Suppressor macrophage treated with lipopolysaccharide for 1 hour (primary cell): ENCODE measurements at regions not wholly inside any gene's neighbourhood (a gene's known extent, or its start where the extent isn't known, plus 50 kb on each side); places are given as distances from the start of the nearest gene placed in this dataset.
A peak's percentile ranks its signal among the peaks of the same experiment; 100 is the strongest.

Experiments
- DNase-seq, 3 donors: peaks; one replicate each; pipeline ENCODE4 v3.0.0-alpha.2; 2020 to 2022

DNA sequence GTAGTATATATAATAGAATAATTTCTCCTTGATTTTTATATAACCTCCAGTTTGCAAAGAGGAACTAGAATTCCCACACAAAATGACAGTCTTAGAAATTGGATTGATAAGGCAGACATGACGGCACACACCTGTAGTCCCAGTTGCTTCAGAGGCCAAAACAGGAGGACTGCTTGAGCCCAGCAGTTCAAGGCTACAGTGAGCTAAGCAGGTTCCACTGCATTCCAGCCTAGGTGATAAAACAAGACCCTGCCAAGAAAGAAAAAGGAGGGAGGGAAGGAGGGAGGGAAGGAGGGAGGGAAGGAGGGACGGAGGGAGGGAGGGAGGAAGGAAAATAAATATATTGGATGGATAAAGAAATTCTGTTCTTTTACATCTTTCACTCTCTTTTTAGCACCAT lies 77.6 kb upstream of the SASH1 start:
- no peak for DNase-seq

- DNase-seq, result no peak
These were observed 73.3 kb upstream of the SASH1 start for GRCh38 chr6:148269386-148269785.

DNA sequence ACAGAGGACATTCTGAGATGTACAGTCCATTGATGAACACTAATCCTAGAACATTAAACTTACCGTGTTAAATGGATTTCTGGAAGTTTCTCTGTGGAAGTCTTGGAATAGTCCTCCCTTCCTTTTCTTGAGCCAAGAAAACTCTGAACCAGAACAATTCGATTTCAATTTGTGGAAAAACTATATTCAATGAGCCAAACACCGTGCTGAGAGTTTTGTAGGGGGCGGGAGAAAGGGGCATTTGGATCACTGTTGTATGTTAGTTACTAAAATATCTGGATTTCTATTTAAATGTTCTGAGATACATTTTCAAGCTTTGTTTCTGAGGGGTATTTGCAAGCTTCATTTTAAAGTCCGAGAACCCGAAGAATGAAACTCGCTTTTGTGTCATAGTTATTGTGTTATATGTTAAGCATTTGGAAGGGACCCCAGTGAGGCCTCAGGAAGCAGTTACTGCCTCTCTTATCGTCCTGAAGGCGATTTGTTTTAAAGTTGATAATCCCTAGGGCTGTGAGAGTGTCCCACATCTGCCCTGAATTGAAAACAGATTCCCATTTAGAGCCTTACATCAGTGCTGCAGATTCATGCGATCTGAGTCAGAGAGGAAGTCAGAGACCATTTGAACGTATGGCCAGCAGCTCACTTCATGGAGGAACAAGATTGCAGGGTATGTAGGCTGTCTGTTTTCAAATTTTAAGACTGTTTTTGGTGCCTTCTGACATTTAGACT lies 70.8 kb upstream of the SASH1 start:
- DNase-seq, result peak; percentile 31 to 44 (median 38)

DNA sequence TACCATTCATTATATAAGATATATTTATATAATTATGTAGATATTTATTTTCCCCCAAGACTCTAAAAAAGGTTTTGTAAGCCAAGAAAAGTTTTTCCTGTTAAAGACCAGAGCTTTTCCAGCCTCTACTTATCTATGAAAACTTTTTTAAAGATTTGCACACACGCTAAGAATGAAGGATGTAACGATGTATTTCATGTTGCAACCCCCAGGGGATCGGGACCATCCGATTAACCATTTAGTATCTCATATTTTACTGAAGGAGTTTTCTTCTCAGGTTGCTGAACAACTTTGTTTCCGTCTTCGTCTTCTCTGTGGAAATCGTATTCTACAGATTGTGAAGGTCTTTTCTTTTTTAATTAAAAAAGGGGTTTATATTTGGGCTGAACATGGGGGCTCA lies 70.0 kb upstream of the SASH1 start:
- no peak for DNase-seq

- DNase-seq, result no peak
These were observed 68.5 kb upstream of the SASH1 start for GRCh38 chr6:148273962-148274752.

- no peak for DNase-seq
These were observed 67.8 kb upstream of the SASH1 start for GRCh38 chr6:148274809-148275208.

- DNase-seq, result no peak
These were observed 57.4 kb upstream of the SASH1 start for GRCh38 chr6:148285205-148285604.

- no peak for DNase-seq
These were observed 56.1 kb upstream of the SASH1 start for GRCh38 chr6:148286563-148286962.

- DNase-seq, result no peak
These were observed 54.9 kb upstream of the SASH1 start for GRCh38 chr6:148287623-148288333.

DNA sequence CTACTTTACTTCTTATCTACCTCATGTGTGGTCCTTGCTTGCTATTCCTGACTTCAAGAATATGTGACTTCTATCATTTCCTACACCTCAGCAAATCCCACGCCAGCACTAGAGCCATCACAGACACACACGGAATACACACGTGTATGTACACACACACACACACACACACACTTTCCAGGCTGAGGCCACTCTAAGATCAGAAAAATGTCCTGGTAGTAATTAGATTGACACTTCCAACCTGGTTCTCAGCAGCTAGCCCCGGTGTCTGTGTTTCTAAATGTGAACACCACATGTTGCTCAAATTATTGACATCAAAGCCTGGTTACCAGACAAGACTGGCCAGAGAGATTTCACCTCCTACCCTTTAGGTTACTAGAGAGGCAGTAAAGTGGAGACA lies 54.1 kb upstream of the SASH1 start:
- no peak for DNase-seq

GRCh38 chr6:148289153-148289552 lies 53.5 kb upstream of the SASH1 start:
- DNase-seq, result no peak

- no peak for DNase-seq
These were observed 50.8 kb upstream of the SASH1 start for GRCh38 chr6:148291876-148292275.
